ENCODE measurements at regions not wholly inside any gene's neighbourhood (a gene's known extent, or its start where the extent isn't known, plus 50 kb on each side); places are given as distances from the start of the nearest gene placed in this dataset.
"Not testable (repeated sequence)": the region's sequence is repeated elsewhere in the genome, so short reads cannot be mapped to it uniquely, and the experiment has no call there.

- not testable (repeated sequence) for TF ChIP-seq CTCF, POLR2A (IDR thresholded peaks at IDR 0.05)
These were observed 550.7 kb downstream of the RPL10L start for GRCh38 chr14:46100901-46101300.
